Duodenal mucosa (tissue), 2 donors: ENCODE measurements at regions not wholly inside any gene's neighbourhood (a gene's known extent, or its start where the extent isn't known, plus 50 kb on each side); places are given as distances from the start of the nearest gene placed in this dataset.

Experiments
- H3K27ac ChIP-seq: one replicate; pipeline ENCODE4 v1.7.0; 2013; ENCODE audit warnings: low read depth, low read length
- H3K27me3 ChIP-seq, 2 donors: one replicate each; pipeline ENCODE4 v1.7.0; 2013; ENCODE audit warnings: low read length in 2 of 2, control low read depth in 1 of 2; ENCODE audit not compliant: insufficient read depth in 2 of 2, control insufficient read depth in 1 of 2
- H3K36me3 ChIP-seq, 2 donors: one replicate each; pipeline ENCODE4 v1.7.0; 2013; ENCODE audit warnings: low read length in 2 of 2, control low read depth in 1 of 2; ENCODE audit not compliant: insufficient read depth in 2 of 2, control insufficient read depth in 1 of 2
- H3K4me1 ChIP-seq, 2 donors: one replicate each; pipeline ENCODE4 v1.7.0; 2013; ENCODE audit warnings: low read length in 2 of 2, control low read depth in 1 of 2; ENCODE audit not compliant: insufficient read depth in 2 of 2, control insufficient read depth in 1 of 2
- H3K4me3 ChIP-seq, 2 donors: one replicate each; pipeline ENCODE4 v1.7.0; 2013; ENCODE audit warnings: low read length in 2 of 2, low read depth in 1 of 2
- H3K9ac ChIP-seq, 2 donors: one replicate each; pipeline ENCODE4 v1.7.0; 2013; ENCODE audit warnings: low read length in 2 of 2, low read depth in 1 of 2
- H3K9me3 ChIP-seq, 2 donors: one replicate each; pipeline ENCODE4 v1.7.0; 2013; ENCODE audit warnings: low read length in 2 of 2, control low read depth in 1 of 2; ENCODE audit not compliant: control insufficient read depth in 1 of 2

- H3K27ac ChIP-seq: no peak overlapping the region
- H3K9ac ChIP-seq: no peak overlapping the region
- H3K4me3 ChIP-seq: no peak overlapping the region
- no peaks in the 10 kb centered on the region for H3K36me3 ChIP-seq
- no peaks in the 10 kb centered on the region for H3K27me3 ChIP-seq
- no peaks in the 10 kb centered on the region for H3K4me1 ChIP-seq
- peaks cover 2 to 15% of the 10 kb centered on the region in 2 donors for H3K9me3 ChIP-seq
Observed at GRCh38 chr7:92976931-92977330, 140.6 kb upstream of the CDK6 start.

- Histone ChIP-seq H3K4me1 (no peaks in the 10 kb centered on the region), H3K27me3 (no peaks in the 10 kb centered on the region), H3K36me3 (no peaks in the 10 kb centered on the region), H3K4me3 (no peak overlapping the region), H3K9ac (no peak overlapping the region), H3K27ac (no peak overlapping the region), H3K9me3 (peaks cover 2 to 15% of the 10 kb centered on the region in 2 donors)
Observed at GRCh38 chr7:92973974-92974373, 137.6 kb upstream of the CDK6 start.

- Histone ChIP-seq H3K27me3 (no peaks in the 10 kb centered on the region), H3K9me3 (peaks cover 2 to 15% of the 10 kb centered on the region in 2 donors), H3K4me3 (no peak overlapping the region), H3K36me3 (no peaks in the 10 kb centered on the region), H3K27ac (no peak overlapping the region), H3K9ac (no peak overlapping the region), H3K4me1 (no peaks in the 10 kb centered on the region)
Observed at GRCh38 chr7:92973293-92973731, 136.9 kb upstream of the CDK6 start.

- Histone ChIP-seq H3K27ac (no peak overlapping the region), H3K9me3 (peaks cover 2 to 12% of the 10 kb centered on the region in 2 donors), H3K36me3 (no peaks in the 10 kb centered on the region), H3K4me1 (no peaks in the 10 kb centered on the region), H3K27me3 (no peaks in the 10 kb centered on the region), H3K9ac (no peak overlapping the region), H3K4me3 (no peak overlapping the region)
Observed at GRCh38 chr7:92972441-92972840, 136.1 kb upstream of the CDK6 start.

- no peaks in the 10 kb centered on the region for H3K36me3 ChIP-seq
- H3K9ac ChIP-seq: no peak overlapping the region
- H3K27me3 ChIP-seq: no peaks in the 10 kb centered on the region
- no peaks in the 10 kb centered on the region for H3K9me3 ChIP-seq
- no peaks in the 10 kb centered on the region for H3K4me1 ChIP-seq
- H3K4me3 ChIP-seq: no peak overlapping the region
- no peak overlapping the region for H3K27ac ChIP-seq
Observed at GRCh38 chr7:92969061-92969460, 132.7 kb upstream of the CDK6 start.

GRCh38 chr7:92968502-92968901 lies 132.1 kb upstream of the CDK6 start:
- Histone ChIP-seq H3K4me3 (no peak overlapping the region), H3K9me3 (no peaks in the 10 kb centered on the region), H3K9ac (no peak overlapping the region), H3K4me1 (no peaks in the 10 kb centered on the region), H3K27me3 (no peaks in the 10 kb centered on the region), H3K36me3 (no peaks in the 10 kb centered on the region), H3K27ac (no peak overlapping the region)

GRCh38 chr7:92967238-92967637 lies 130.9 kb upstream of the CDK6 start:
- H3K4me3 ChIP-seq: no peak overlapping the region
- no peak overlapping the region for H3K9ac ChIP-seq
- no peaks in the 10 kb centered on the region for H3K36me3 ChIP-seq
- H3K9me3 ChIP-seq: no peaks in the 10 kb centered on the region
- no peaks in the 10 kb centered on the region for H3K4me1 ChIP-seq
- no peaks in the 10 kb centered on the region for H3K27me3 ChIP-seq
- no peak overlapping the region for H3K27ac ChIP-seq

GRCh38 chr7:92964141-92964540 lies 127.8 kb upstream of the CDK6 start:
- no peaks in the 10 kb centered on the region for H3K9me3 ChIP-seq
- no peak overlapping the region for H3K4me3 ChIP-seq
- no peaks in the 10 kb centered on the region for H3K4me1 ChIP-seq
- H3K27me3 ChIP-seq: no peaks in the 10 kb centered on the region
- no peak overlapping the region for H3K9ac ChIP-seq
- H3K36me3 ChIP-seq: no peaks in the 10 kb centered on the region
- no peak overlapping the region for H3K27ac ChIP-seq

GRCh38 chr7:92963566-92963965 lies 127.2 kb upstream of the CDK6 start:
- Histone ChIP-seq H3K4me1 (no peaks in the 10 kb centered on the region), H3K27me3 (no peaks in the 10 kb centered on the region), H3K9ac (no peak overlapping the region), H3K36me3 (no peaks in the 10 kb centered on the region), H3K9me3 (no peaks in the 10 kb centered on the region), H3K4me3 (no peak overlapping the region), H3K27ac (no peak overlapping the region)

- Histone ChIP-seq H3K4me1 (no peaks in the 10 kb centered on the region), H3K4me3 (no peak overlapping the region), H3K36me3 (no peaks in the 10 kb centered on the region), H3K9ac (no peak overlapping the region), H3K27ac (no peak overlapping the region), H3K27me3 (no peaks in the 10 kb centered on the region), H3K9me3 (no peaks in the 10 kb centered on the region)
Observed at GRCh38 chr7:92961961-92962360, 125.6 kb upstream of the CDK6 start.

GRCh38 chr7:92956575-92956974 lies 120.2 kb upstream of the CDK6 start:
- Histone ChIP-seq H3K36me3 (no peaks in the 10 kb centered on the region), H3K27ac (no peak overlapping the region), H3K27me3 (no peaks in the 10 kb centered on the region), H3K4me3 (no peak overlapping the region), H3K9me3 (no peaks in the 10 kb centered on the region), H3K9ac (no peak overlapping the region), H3K4me1 (no peaks in the 10 kb centered on the region)
